GM18508 (cell line): ENCODE measurements at regions not wholly inside any gene's neighbourhood (a gene's known extent, or its start where the extent isn't known, plus 50 kb on each side); places are given as distances from the start of the nearest gene placed in this dataset.
"Not testable (repeated sequence)": the region's sequence is repeated elsewhere in the genome, so short reads cannot be mapped to it uniquely, and the experiment has no call there.

Source experiments
- ATAC-seq: cut with Tn5 transposase; IDR thresholded peaks from one replicate; pipeline ENCODE4 v1.9.1; 2021; ENCODE audit warnings: moderate number of reproducible peaks; ENCODE audit not compliant: insufficient read depth, unreplicated experiment

GRCh38 chr9:21686738-21687137 is 115.7 kb upstream of the MTAP start:
- no peak for ATAC-seq

GRCh38 chr9:21687351-21687750 is 115.1 kb upstream of the MTAP start:
- ATAC-seq: no peak

- ATAC-seq: no peak
Measured at GRCh38 chr9:21688108-21689102, 114.0 kb upstream of the MTAP start.

GRCh38 chr9:21689854-21690253 is 112.6 kb upstream of the MTAP start:
- ATAC-seq: no peak

- no peak for ATAC-seq
Measured at GRCh38 chr9:21690561-21690960, 111.9 kb upstream of the MTAP start.

- no peak for ATAC-seq
Measured at GRCh38 chr9:21692390-21692789, 110.0 kb upstream of the MTAP start.

- no peak for ATAC-seq
Measured at GRCh38 chr9:21694424-21694823, 108.0 kb upstream of the MTAP start.

- ATAC-seq: no peak
Measured at GRCh38 chr9:21695443-21695842, 107.0 kb upstream of the MTAP start.

- no peak for ATAC-seq
Measured at GRCh38 chr9:21695874-21696341, 106.5 kb upstream of the MTAP start.

- ATAC-seq: no peak
Measured at GRCh38 chr9:21696411-21696871, 106.0 kb upstream of the MTAP start.

GRCh38 chr9:21708260-21708711 is 94.2 kb upstream of the MTAP start:
- no peak for ATAC-seq

- no peak for ATAC-seq
Measured at GRCh38 chr9:21708856-21709255, 93.6 kb upstream of the MTAP start.

- peak; percentile 50 for ATAC-seq
Measured at GRCh38 chr9:21709464-21710058, 92.9 kb upstream of the MTAP start.

- ATAC-seq: no peak
Measured at GRCh38 chr9:21710548-21711191, 91.8 kb upstream of the MTAP start.

- peak; percentile 55 for ATAC-seq
Measured at GRCh38 chr9:21711504-21711903, 90.9 kb upstream of the MTAP start.

- ATAC-seq: no peak
Measured at GRCh38 chr9:21715408-21715807, 87.0 kb upstream of the MTAP start.

- no peak for ATAC-seq
Measured at GRCh38 chr9:21720758-21721157, 81.7 kb upstream of the MTAP start.

- ATAC-seq: not testable (repeated sequence)
Measured at GRCh38 chr9:21727411-21727810, 75.0 kb upstream of the MTAP start.

GRCh38 chr9:21728781-21729180 is 73.7 kb upstream of the MTAP start:
- no peak for ATAC-seq

- no peak for ATAC-seq
Measured at GRCh38 chr9:21729648-21730047, 72.8 kb upstream of the MTAP start.

GRCh38 chr9:21730899-21731298 is 71.5 kb upstream of the MTAP start:
- no peak for ATAC-seq
